HEK293 (cell line): ENCODE measurements at regions not wholly inside any gene's neighbourhood (a gene's known extent, or its start where the extent isn't known, plus 50 kb on each side); places are given as distances from the start of the nearest gene placed in this dataset.

Experiments
- KLF8 ChIP-seq: fragments of 450-650 bp; formaldehyde crosslinking; IDR thresholded peaks from 2 replicates; pipeline ENCODE4 v1.5.1; 2016; ENCODE audit warnings: missing biosample characterization, missing genetic modification characterization
- REPIN1 ChIP-seq: fragments of 450-650 bp; formaldehyde crosslinking; IDR thresholded peaks from 2 replicates; pipeline ENCODE4 v1.5.1; 2017; ENCODE audit warnings: missing biosample characterization, missing genetic modification characterization, low read depth
- ZBTB21 ChIP-seq: fragments of 450-650 bp; formaldehyde crosslinking; IDR thresholded peaks from 2 replicates; pipeline ENCODE4 v1.5.1; 2017; ENCODE audit warnings: missing biosample characterization, missing genetic modification characterization
- ZNF549 ChIP-seq: fragments of 450-650 bp; IDR thresholded peaks from 2 replicates; pipeline ENCODE4 v1.5.1; 2018; ENCODE audit warnings: missing biosample characterization, missing genetic modification characterization, mild to moderate bottlenecking, inconsistent platforms, moderate library complexity
- ZNF561 ChIP-seq: fragments of 450-650 bp; IDR thresholded peaks from 2 replicates; pipeline ENCODE4 v1.5.1; 2018; ENCODE audit warnings: missing biosample characterization, missing genetic modification characterization, borderline replicate concordance
- TF ChIP-seq, protein P1 (sequence below): fragments of 450-650 bp; formaldehyde crosslinking; IDR thresholded peaks from 2 replicates; pipeline ENCODE4 v1.5.1; 2016; ENCODE audit warnings: missing biosample characterization, missing genetic modification characterization
- TF ChIP-seq, protein P2 (sequence below): fragments of 450-650 bp; formaldehyde crosslinking; IDR thresholded peaks from 2 replicates; pipeline ENCODE4 v1.5.1; 2016; ENCODE audit warnings: missing biosample characterization, missing genetic modification characterization

DNA sequence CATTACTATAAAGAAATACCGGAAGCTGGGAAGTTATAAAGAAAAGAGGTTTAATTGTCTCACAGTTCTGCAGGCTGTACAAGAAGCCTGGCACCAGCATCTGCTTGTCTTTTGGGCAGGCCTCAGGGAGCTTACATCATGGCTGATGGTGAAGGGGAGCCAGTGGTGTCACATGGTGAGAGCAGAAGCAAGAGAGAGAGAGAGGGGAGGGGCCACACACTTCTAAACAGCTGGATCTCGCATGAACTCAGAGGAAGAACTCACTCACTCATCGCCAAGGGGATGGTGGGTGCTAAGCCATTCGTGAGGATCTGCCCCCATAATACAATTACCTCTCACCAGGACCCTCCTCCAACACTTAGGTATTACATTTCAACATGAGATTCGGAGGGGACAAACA is 51.8 kb upstream of the ANKRD34C start:
- TF ChIP-seq ZBTB21 (tag by site-specific recombination) (no peak), ZNF561 (tag by site-specific recombination) (no peak), ZNF549 (tag by site-specific recombination) (no peak), KLF8 (tag by site-specific recombination) (no peak), REPIN1 (no peak)
- TF ChIP-seq, protein P1, sequence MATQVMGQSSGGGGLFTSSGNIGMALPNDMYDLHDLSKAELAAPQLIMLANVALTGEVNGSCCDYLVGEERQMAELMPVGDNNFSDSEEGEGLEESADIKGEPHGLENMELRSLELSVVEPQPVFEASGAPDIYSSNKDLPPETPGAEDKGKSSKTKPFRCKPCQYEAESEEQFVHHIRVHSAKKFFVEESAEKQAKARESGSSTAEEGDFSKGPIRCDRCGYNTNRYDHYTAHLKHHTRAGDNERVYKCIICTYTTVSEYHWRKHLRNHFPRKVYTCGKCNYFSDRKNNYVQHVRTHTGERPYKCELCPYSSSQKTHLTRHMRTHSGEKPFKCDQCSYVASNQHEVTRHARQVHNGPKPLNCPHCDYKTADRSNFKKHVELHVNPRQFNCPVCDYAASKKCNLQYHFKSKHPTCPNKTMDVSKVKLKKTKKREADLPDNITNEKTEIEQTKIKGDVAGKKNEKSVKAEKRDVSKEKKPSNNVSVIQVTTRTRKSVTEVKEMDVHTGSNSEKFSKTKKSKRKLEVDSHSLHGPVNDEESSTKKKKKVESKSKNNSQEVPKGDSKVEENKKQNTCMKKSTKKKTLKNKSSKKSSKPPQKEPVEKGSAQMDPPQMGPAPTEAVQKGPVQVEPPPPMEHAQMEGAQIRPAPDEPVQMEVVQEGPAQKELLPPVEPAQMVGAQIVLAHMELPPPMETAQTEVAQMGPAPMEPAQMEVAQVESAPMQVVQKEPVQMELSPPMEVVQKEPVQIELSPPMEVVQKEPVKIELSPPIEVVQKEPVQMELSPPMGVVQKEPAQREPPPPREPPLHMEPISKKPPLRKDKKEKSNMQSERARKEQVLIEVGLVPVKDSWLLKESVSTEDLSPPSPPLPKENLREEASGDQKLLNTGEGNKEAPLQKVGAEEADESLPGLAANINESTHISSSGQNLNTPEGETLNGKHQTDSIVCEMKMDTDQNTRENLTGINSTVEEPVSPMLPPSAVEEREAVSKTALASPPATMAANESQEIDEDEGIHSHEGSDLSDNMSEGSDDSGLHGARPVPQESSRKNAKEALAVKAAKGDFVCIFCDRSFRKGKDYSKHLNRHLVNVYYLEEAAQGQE (tag by site-specific recombination): no peak
- TF ChIP-seq, protein P2, sequence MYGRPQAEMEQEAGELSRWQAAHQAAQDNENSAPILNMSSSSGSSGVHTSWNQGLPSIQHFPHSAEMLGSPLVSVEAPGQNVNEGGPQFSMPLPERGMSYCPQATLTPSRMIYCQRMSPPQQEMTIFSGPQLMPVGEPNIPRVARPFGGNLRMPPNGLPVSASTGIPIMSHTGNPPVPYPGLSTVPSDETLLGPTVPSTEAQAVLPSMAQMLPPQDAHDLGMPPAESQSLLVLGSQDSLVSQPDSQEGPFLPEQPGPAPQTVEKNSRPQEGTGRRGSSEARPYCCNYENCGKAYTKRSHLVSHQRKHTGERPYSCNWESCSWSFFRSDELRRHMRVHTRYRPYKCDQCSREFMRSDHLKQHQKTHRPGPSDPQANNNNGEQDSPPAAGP (tag by site-specific recombination): no peak
